H1 (cell line): ENCODE measurements at regions not wholly inside any gene's neighbourhood (a gene's known extent, or its start where the extent isn't known, plus 50 kb on each side); places are given as distances from the start of the nearest gene placed in this dataset.
A peak's percentile ranks its signal among the peaks of the same experiment; 100 is the strongest.

ENCODE experiments used
- CTCF ChIA-PET: fragments of 300-600 bp; sonication (Branson Sonifier 250); formaldehyde crosslinking; loops from one replicate; lab custom pipeline; 2021; ENCODE audit not compliant: partially characterized antibody; lab: Charles Lee
- POLR2A ChIA-PET: fragments of 300-600 bp; sonication (Branson Sonifier 250); formaldehyde crosslinking; loops from one replicate; lab custom pipeline; 2021; ENCODE audit warnings: inconsistent platforms; ENCODE audit not compliant: partially characterized antibody; lab: Charles Lee
- DNase-seq, 2 experiments: peaks; one replicate each; pipeline versions ENCODE4 v3.0.0 to v3.0.0-alpha.2; 2010 to 2022; ENCODE audit warnings: low spot score in 2 of 2, low read depth in 1 of 2, mixed read lengths in 1 of 2
- FAIRE-seq: peaks from 2 replicates; lab custom pipeline; 2011; peaks lifted over from hg19 to GRCh38; lab: Jason Lieb, UNC
- H2AFZ ChIP-seq: 2 replicates; pipeline ENCODE4 v1.8.1; 2012; ENCODE audit warnings: low read length, inconsistent platforms
- H2AK5ac ChIP-seq: 2 replicates; pipeline ENCODE4 v1.6.1; 2013; ENCODE audit warnings: low read depth, low read length
- H2BK120ac ChIP-seq: replicated peaks from 2 replicates; pipeline ENCODE3; 2013; ENCODE audit warnings: low read depth, low read length, inconsistent platforms
- H2BK12ac ChIP-seq: 2 replicates; pipeline ENCODE4 v1.6.1; 2013; ENCODE audit warnings: low read depth, low read length
- H2BK15ac ChIP-seq: 2 replicates; pipeline ENCODE4 v1.6.1; 2013; ENCODE audit warnings: low read length
- H2BK20ac ChIP-seq: 2 replicates; pipeline ENCODE4 v1.6.1; 2013; ENCODE audit warnings: low read length
- H2BK5ac ChIP-seq: 2 replicates; pipeline ENCODE4 v1.6.1; 2013; ENCODE audit warnings: low read depth, low read length
- H3K14ac ChIP-seq: 2 replicates; pipeline ENCODE4 v1.6.1; 2013; ENCODE audit warnings: inconsistent platforms; ENCODE audit not compliant: insufficient read length
- H3K18ac ChIP-seq: 2 replicates; pipeline ENCODE4 v1.6.1; 2013; ENCODE audit warnings: low read length; ENCODE audit errors: extremely low read depth
- H3K23ac ChIP-seq: 2 replicates; pipeline ENCODE4 v1.6.1; 2013; ENCODE audit warnings: inconsistent platforms; ENCODE audit not compliant: insufficient read length
- H3K23me2 ChIP-seq: 2 replicates; pipeline ENCODE4 v1.6.1; 2013; ENCODE audit warnings: low read depth, low read length
- H3K27ac ChIP-seq: 2 replicates; pipeline ENCODE4 v1.6.1; 2011; ENCODE audit warnings: low read depth, low read length, inconsistent platforms
- H3K27me3 ChIP-seq, 4 experiments: replicated peaks in 1 of 4; 1 replicate in 1 of 4; 2 replicates in 3 of 4; pipeline versions ENCODE4 v1.6.1 to v1.8.1; 2011 to 2013; ENCODE audit warnings: low read length in 3 of 4, mild to moderate bottlenecking in 3 of 4, inconsistent platforms in 2 of 4, mixed read lengths in 2 of 4, moderate library complexity in 1 of 4; ENCODE audit not compliant: control insufficient read depth in 3 of 4, insufficient read depth in 3 of 4; ENCODE audit errors: extremely low read depth in 1 of 4
- H3K36me3 ChIP-seq, 4 experiments: 2 replicates each; pipeline versions ENCODE4 v1.6.1 to v1.8.1; 2011 to 2013; ENCODE audit warnings: mild to moderate bottlenecking in 4 of 4, low read length in 3 of 4, moderate library complexity in 2 of 4, control low read depth in 1 of 4, inconsistent platforms in 1 of 4; ENCODE audit not compliant: insufficient read depth in 4 of 4, control insufficient read depth in 2 of 4
- H3K4ac ChIP-seq: replicated peaks from 2 replicates; pipeline ENCODE3; 2013; ENCODE audit warnings: low read length, low read depth, mixed read lengths, inconsistent platforms; ENCODE audit not compliant: insufficient read length
- H3K4me1 ChIP-seq, 4 experiments: replicated peaks in 1 of 4; 1 replicate in 1 of 4; 2 replicates in 3 of 4; pipeline versions ENCODE4 v1.6.1 to v1.8.1; 2011 to 2013; ENCODE audit warnings: low read length in 3 of 4, inconsistent platforms in 2 of 4, mixed read lengths in 1 of 4; ENCODE audit not compliant: insufficient read depth in 4 of 4, control insufficient read depth in 3 of 4
- H3K4me2 ChIP-seq, 2 experiments: 2 replicates each; pipeline versions ENCODE4 v1.6.1 to v1.8.1; 2011 to 2013; ENCODE audit warnings: low read depth in 2 of 2, low read length in 2 of 2, control low read depth in 1 of 2, inconsistent platforms in 1 of 2, mild to moderate bottlenecking in 1 of 2; ENCODE audit not compliant: insufficient read depth in 1 of 2
- H3K4me3 ChIP-seq, 4 experiments: fragments of 200-600, 300-600 bp in 1 of 4; sonication (generic), shearing (Covaris generic), sonication (Bioruptor Twin) in 1 of 4; 2 replicates each; pipeline versions ENCODE4 v1.5.1 to v1.8.1; 2011 to 2016; ENCODE audit warnings: low read length in 4 of 4, low read depth in 3 of 4, control low read depth in 2 of 4, inconsistent platforms in 2 of 4, mild to moderate bottlenecking in 2 of 4, mixed read lengths in 1 of 4, moderate library complexity in 1 of 4; ENCODE audit not compliant: insufficient read depth in 2 of 4; ENCODE audit errors: extremely low read depth in 1 of 4
- H3K56ac ChIP-seq: replicated peaks from 2 replicates; pipeline ENCODE3; 2013; ENCODE audit warnings: low read depth, mild to moderate bottlenecking, mixed read lengths, low read length, inconsistent platforms; ENCODE audit not compliant: insufficient read length
- H3K79me1 ChIP-seq: 2 replicates; pipeline ENCODE4 v1.6.1; 2013; ENCODE audit warnings: low read depth, low read length, control low read depth
- H3K79me2 ChIP-seq, 2 experiments: 2 replicates each; pipeline versions ENCODE4 v1.6.1 to v1.8.1; 2012 to 2013; ENCODE audit warnings: low read length in 2 of 2, mild to moderate bottlenecking in 2 of 2, inconsistent platforms in 1 of 2; ENCODE audit not compliant: insufficient read depth in 2 of 2, control insufficient read depth in 1 of 2
- H3K9ac ChIP-seq, 4 experiments: replicated peaks in 1 of 4; 1 replicate in 1 of 4; 2 replicates in 3 of 4; pipeline versions ENCODE4 v1.6.1 to v1.8.1; 2011 to 2013; ENCODE audit warnings: low read depth in 3 of 4, low read length in 3 of 4, control low read depth in 2 of 4, mild to moderate bottlenecking in 2 of 4, moderate library complexity in 2 of 4, inconsistent platforms in 1 of 4; ENCODE audit errors: extremely low read depth in 1 of 4
- H3K9me3 ChIP-seq, 2 experiments: 2 replicates each; pipeline versions ENCODE4 v1.6.1 to v1.8.1; 2012 to 2013; ENCODE audit warnings: mild to moderate bottlenecking in 2 of 2, moderate library complexity in 2 of 2, control low read depth in 1 of 2, inconsistent platforms in 1 of 2, low read depth in 1 of 2, low read length in 1 of 2, mixed read lengths in 1 of 2; ENCODE audit not compliant: insufficient read depth in 2 of 2
- H4K20me1 ChIP-seq, 2 experiments: replicated peaks in 1 of 2; 2 replicates each; pipeline versions ENCODE3 to v1.8.1; 2011 to 2013; ENCODE audit warnings: inconsistent platforms in 2 of 2, low read length in 2 of 2, mild to moderate bottlenecking in 1 of 2; ENCODE audit not compliant: insufficient read depth in 2 of 2, control insufficient read depth in 1 of 2
- H4K5ac ChIP-seq: 2 replicates; pipeline ENCODE4 v1.6.1; 2013; ENCODE audit warnings: low read length, low read depth, mixed read lengths, inconsistent platforms; ENCODE audit not compliant: insufficient read length
- H4K8ac ChIP-seq: 2 replicates; pipeline ENCODE4 v1.8.0; 2013; ENCODE audit warnings: mild to moderate bottlenecking, moderate library complexity, low read length, inconsistent platforms; ENCODE audit not compliant: insufficient read depth; ENCODE audit errors: extremely low read depth
- H4K91ac ChIP-seq: replicated peaks from 2 replicates; pipeline ENCODE3; 2013; ENCODE audit warnings: low read length, mixed read lengths, inconsistent platforms; ENCODE audit not compliant: insufficient read length
- CHD1 ChIP-seq: IDR thresholded peaks from 2 replicates; pipeline ENCODE4 v1.6.1; 2012; ENCODE audit warnings: low read depth, low read length, improper control_type of control experiment
- EGR1 ChIP-seq: IDR thresholded peaks from 2 replicates; pipeline ENCODE4 v1.6.1; 2011; ENCODE audit warnings: low read depth, low read length, borderline replicate concordance
- EP300 ChIP-seq, 2 experiments: IDR thresholded peaks; 1 replicate in 1 of 2; 2 replicates in 1 of 2; pipeline ENCODE4 v1.6.1; 2011 to 2012; ENCODE audit warnings: low read depth in 2 of 2, low read length in 2 of 2, mild to moderate bottlenecking in 2 of 2, borderline replicate concordance in 1 of 2, inconsistent platforms in 1 of 2, moderate library complexity in 1 of 2
- GTF2F1 ChIP-seq: IDR thresholded peaks from 2 replicates; pipeline ENCODE4 v1.6.1; 2012; ENCODE audit warnings: low read depth, low read length, improper control_type of control experiment, borderline replicate concordance
- KDM5A ChIP-seq: fragments of 200-600 bp; IDR thresholded peaks from 2 replicates; pipeline ENCODE4 v1.7.1; 2012; ENCODE audit warnings: mild to moderate bottlenecking, low read length, inconsistent platforms, mixed read lengths
- TAF1 ChIP-seq: IDR thresholded peaks from 2 replicates; pipeline ENCODE4 v1.6.1; 2011; ENCODE audit warnings: mild to moderate bottlenecking, low read depth, low read length
- WGBS, 2 experiments: shearing (Covaris generic) in 1 of 2; methylation state at CpG; one replicate each; pipeline versions ENCODE4 v1.1.6 to v1.1.7; 2013 to 2015; ENCODE audit warnings: low lambda C conversion rate in 2 of 2, mixed read lengths in 2 of 2, inconsistent platforms in 1 of 2, low coverage in 1 of 2, missing lambda C conversion rate in 1 of 2; ENCODE audit not compliant: insufficient replicate concordance in 2 of 2, insufficient coverage in 1 of 2, insufficient read length in 1 of 2; ENCODE audit errors: extremely low coverage in 1 of 2, missing lambda C conversion rate in 1 of 2; 5-methylcytosine and 5-hydroxymethylcytosine counted together

- Histone ChIP-seq H3K23me2 (no peaks in the 10 kb centered on the region), H3K23ac (no peak overlapping the region), H3K56ac (no peak overlapping the region), H3K4me1 (no peaks in the 10 kb centered on the region), H2BK12ac (no peak overlapping the region), H4K8ac (no peak overlapping the region), H3K27me3 (no peaks in the 10 kb centered on the region), H4K91ac (no peak overlapping the region), H3K36me3 (no peaks in the 10 kb centered on the region), H2BK20ac (peak overlapping the region; percentile 35; the same call in 1 of the 2 replicates), H4K20me1 (no peaks in the 10 kb centered on the region), H3K4ac (peak overlapping the region; percentile 34), H3K79me2 (no peaks in the 10 kb centered on the region), H4K5ac (no peak overlapping the region), H2BK5ac (no peak overlapping the region), H3K4me2 (no peak overlapping the region), H3K4me3 (no peak overlapping the region), H3K9ac (no peak overlapping the region; a peak in 1 of 7 replicates), H2BK15ac (no peak overlapping the region), H3K27ac (no peak overlapping the region), H3K9me3 (no peaks in the 10 kb centered on the region), H2AK5ac (no peak overlapping the region), H2BK120ac (no peak overlapping the region), H3K79me1 (no peaks in the 10 kb centered on the region), H3K18ac (no peak overlapping the region), H2AFZ (no peak overlapping the region), H3K14ac (no peak overlapping the region)
- POLR2A ChIA-PET, result no interaction called here
- 95% methylated on average over 3 of the region's 3 CpGs; no CpG with 5 or more reads in 1 of the 2 experiments for WGBS, 2 experiments
- DNase-seq (no peak), FAIRE-seq (no peak)
- CTCF ChIA-PET, result interaction anchor here (1.5 to 1.9 kb wide), 2 partner anchors 13 to 34 kb away, joined by 3 to 5 read pairs; no protein-coding TSS in a partner anchor
- TF ChIP-seq GTF2F1 (no peak), EP300 (IDR thresholded peaks at IDR 0.05; ENCODE audit: borderline replicate concordance in 1 of 2, low read depth in 2 of 2, low read length in 2 of 2) (no peak), KDM5A (no peak), CHD1 (no peak), EGR1 (no peak), TAF1 (no peak)
These were observed 466.4 kb downstream of the KLF12 start for GRCh38 chr13:73667756-73668155.
